AG04449 (cell line): ENCODE measurements at regions not wholly inside any gene's neighbourhood (a gene's known extent, or its start where the extent isn't known, plus 50 kb on each side); places are given as distances from the start of the nearest gene placed in this dataset.

ENCODE experiments used
- CTCF ChIA-PET: fragments of 350-600 bp; formaldehyde crosslinking; extraction: SDS; loops from one replicate; lab custom pipeline; 2021; ENCODE audit warnings: antibody characterized with exemption; lab: Yijun Ruan, JAX
- POLR2A ChIA-PET: fragments of 400-600, 350-600 bp; formaldehyde crosslinking; extraction: SDS; loops from one replicate; lab custom pipeline; 2020; ENCODE audit warnings: antibody characterized with exemption, inconsistent platforms; lab: Yijun Ruan, JAX
- DNase-seq: peaks from one replicate; pipeline ENCODE4 v3.0.0-alpha.2; 2010; ENCODE audit warnings: low read depth, low spot score
- H3K4me3 ChIP-seq: 2 replicates; pipeline ENCODE4 v1.5.1; 2011; ENCODE audit warnings: low read depth, mild to moderate bottlenecking, control low read depth, low read length
- TF ChIP-seq, protein P1 (sequence below): IDR thresholded peaks from one replicate; pipeline ENCODE4 v1.5.1; 2011; ENCODE audit warnings: mild to moderate bottlenecking, moderate library complexity, low read length, control low read depth, inconsistent platforms; ENCODE audit not compliant: insufficient read depth; ENCODE audit errors: missing control alignments

DNA sequence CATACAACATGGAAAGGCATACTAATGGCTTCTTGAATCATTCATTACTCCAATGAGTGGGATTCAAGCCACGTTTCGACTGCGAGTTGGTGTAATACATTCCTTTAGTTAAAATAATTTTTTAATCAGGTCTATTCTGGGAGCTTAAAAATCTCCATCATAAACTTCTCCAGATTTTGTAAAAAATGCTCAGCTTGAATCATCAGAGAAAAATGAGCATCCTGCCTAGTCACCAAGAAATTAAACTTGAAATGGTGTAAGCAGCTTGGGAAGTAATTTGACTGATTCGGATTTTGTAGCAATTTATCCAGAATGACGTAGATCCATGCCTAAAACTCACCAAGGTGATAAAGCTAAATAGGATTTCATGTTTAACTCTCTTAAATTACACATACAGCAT, 165.7 kb downstream of the SLCO4C1 start:
- ChIA-PET CTCF (no interaction called here), POLR2A (no interaction called here)
- DNase-seq: no peak
- no peak overlapping the region for H3K4me3 ChIP-seq
- TF ChIP-seq, protein P1, sequence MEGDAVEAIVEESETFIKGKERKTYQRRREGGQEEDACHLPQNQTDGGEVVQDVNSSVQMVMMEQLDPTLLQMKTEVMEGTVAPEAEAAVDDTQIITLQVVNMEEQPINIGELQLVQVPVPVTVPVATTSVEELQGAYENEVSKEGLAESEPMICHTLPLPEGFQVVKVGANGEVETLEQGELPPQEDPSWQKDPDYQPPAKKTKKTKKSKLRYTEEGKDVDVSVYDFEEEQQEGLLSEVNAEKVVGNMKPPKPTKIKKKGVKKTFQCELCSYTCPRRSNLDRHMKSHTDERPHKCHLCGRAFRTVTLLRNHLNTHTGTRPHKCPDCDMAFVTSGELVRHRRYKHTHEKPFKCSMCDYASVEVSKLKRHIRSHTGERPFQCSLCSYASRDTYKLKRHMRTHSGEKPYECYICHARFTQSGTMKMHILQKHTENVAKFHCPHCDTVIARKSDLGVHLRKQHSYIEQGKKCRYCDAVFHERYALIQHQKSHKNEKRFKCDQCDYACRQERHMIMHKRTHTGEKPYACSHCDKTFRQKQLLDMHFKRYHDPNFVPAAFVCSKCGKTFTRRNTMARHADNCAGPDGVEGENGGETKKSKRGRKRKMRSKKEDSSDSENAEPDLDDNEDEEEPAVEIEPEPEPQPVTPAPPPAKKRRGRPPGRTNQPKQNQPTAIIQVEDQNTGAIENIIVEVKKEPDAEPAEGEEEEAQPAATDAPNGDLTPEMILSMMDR: no peak

DNA sequence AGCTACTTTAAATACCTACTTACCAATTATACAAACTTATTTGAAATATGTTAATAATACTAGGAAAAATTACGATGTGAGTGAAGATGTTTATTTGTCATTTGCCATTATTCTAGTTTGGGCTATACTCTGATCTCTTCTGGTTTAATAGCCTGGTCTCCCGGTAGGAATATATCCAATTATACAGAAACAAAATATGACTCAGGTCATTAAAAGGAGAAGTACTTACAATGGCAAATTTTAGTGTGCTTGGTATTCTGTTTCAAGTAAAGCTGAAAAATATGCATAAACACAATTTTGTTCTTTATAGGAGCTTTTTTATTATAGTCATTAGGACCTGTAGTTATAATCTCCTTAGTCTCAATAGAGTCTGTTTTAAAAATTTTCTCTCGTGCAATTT, 176.8 kb downstream of the SLCO4C1 start:
- TF ChIP-seq, protein P1: no peak
- ChIA-PET CTCF (no interaction called here), POLR2A (no interaction called here)
- H3K4me3 ChIP-seq: no peak overlapping the region
- no peak for DNase-seq

DNA sequence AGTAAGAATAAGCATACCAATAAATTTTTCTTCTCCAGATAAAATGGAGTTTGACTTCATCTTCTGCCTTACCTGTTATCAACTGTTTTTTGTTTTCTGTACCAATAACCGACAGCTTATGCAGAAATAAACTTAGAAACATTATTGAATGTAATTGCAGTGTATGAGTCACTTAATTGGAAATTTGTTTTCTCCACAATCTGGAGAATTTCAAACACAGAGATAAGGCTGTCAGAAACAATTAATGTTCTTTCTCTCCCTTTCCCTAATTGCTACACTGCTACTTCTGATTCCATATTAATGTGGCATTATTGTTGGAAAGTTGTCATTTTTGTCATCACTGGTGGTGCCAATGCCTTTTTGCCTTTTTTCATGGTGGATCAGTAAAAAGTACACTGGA, 180.3 kb downstream of the SLCO4C1 start:
- TF ChIP-seq, protein P1: no peak
- ChIA-PET CTCF (no interaction called here), POLR2A (no interaction called here)
- H3K4me3 ChIP-seq: no peak overlapping the region
- no peak for DNase-seq

DNA sequence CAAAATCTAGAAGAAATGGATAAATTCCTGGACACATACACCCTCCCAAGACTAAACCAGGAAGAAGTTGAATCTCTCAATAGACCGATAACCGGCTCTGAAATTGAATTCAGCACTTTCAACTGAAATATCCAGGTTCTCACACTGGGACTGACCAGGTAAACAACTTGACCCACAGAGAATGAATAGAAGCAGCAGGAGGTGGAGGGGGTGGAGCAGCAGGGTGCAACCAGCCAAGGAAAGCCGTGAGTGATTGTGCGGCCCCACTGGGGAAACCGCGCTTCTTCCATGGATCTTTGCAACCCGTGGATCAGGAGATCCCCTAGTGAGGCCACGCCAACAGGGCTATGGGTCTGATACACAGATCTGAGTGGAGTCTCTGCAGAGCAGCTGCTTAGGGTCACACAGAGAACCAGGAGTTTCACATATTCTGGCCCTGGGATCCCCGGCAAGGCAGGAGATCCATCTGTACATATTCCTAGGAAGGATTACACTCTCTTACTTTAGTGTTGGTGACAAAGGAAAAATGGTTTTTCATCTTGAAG, 181.5 kb downstream of the SLCO4C1 start:
- DNase-seq: no peak
- no peak overlapping the region for H3K4me3 ChIP-seq
- CTCF ChIA-PET: no interaction called here
- TF ChIP-seq, protein P1: no peak
- POLR2A ChIA-PET: no interaction called here

DNA sequence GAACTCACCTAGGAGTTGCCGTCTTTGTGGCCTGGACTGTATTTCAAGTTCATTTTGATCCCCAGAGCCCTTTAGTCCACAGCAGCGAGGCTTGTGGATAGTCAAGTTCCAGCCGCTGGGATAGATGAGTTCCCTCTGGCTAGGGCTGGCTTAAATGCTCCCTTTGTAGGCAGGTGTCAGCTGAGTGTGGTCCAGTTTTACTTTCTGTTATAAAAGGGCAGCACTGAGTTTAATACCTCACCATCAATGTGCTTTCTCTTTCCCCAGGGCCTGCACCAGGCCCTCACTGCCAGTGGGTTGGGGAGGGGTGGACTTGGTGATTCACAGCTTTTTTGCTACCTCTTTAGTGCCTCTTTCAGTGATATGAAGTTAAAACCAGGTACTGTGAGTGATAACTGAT, 188.2 kb downstream of the SLCO4C1 start:
- H3K4me3 ChIP-seq: no peak overlapping the region
- TF ChIP-seq, protein P1: no peak
- no peak for DNase-seq
- ChIA-PET CTCF (no interaction called here), POLR2A (no interaction called here)

DNA sequence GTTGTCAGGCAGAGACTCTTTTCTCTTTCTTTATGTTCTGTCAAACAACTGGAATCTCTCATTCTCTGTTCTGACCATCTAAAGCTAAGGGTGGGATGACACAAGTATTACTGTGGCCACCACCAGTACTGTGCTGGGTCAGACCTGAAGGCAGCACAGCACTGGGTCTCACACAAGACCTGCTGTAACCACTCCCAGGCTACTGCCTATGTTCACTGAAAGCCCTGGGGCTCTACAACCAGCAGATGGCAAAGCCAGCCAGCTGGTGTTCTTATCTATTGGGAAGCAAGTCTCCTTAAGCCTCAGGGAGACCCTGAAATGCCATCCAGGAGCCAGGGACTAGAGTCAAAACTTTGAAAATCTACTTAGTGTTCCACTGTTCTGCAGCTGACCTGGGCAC, 189.5 kb downstream of the SLCO4C1 start:
- ChIA-PET CTCF (no interaction called here), POLR2A (no interaction called here)
- DNase-seq: no peak
- H3K4me3 ChIP-seq: no peak overlapping the region
- TF ChIP-seq, protein P1: no peak
